ENCODE measurements at regions not wholly inside any gene's neighbourhood (a gene's known extent, or its start where the extent isn't known, plus 50 kb on each side); places are given as distances from the start of the nearest gene placed in this dataset.

GRCh38 chr16:80489173-80489572, 51.6 kb upstream of the DYNLRB2 start:
- H3K9ac ChIP-seq (ENCODE audit: low read length): no peak overlapping the region
- no peaks in the 10 kb centered on the region for H3K4me1 ChIP-seq (ENCODE audit: control insufficient read depth in 2 of 2, insufficient read depth in 2 of 2, low read length in 2 of 2)
- peaks cover 0 to 1% (median 0%) of the 10 kb centered on the region in 3 donors for H3K9me3 ChIP-seq (ENCODE audit: control extremely low read depth in 1 of 3, control insufficient read depth in 2 of 3, insufficient read depth in 1 of 3, low read length in 2 of 3)
- ATAC-seq (ENCODE audit: low read depth) (no peak), DNase-seq (no peak)
- WGBS (ENCODE audit: insufficient coverage): no CpG with 5 or more reads among the region's 1 CpG
- H3K79me2 ChIP-seq (ENCODE audit: control insufficient read depth, insufficient read depth, low read length): no peaks in the 10 kb centered on the region
- no peak overlapping the region for H3K27ac ChIP-seq (ENCODE audit: low read length in 2 of 2)
- H3K36me3 ChIP-seq (replicated peaks in 1 of 2; ENCODE audit: control extremely low read depth in 1 of 2, control insufficient read depth in 1 of 2, extremely low read depth in 1 of 2, insufficient read depth in 2 of 2, low read length in 1 of 2): no peaks in the 10 kb centered on the region
- no peak overlapping the region for H3K4me3 ChIP-seq (ENCODE audit: control extremely low read depth in 1 of 5, extremely low read depth in 1 of 5, insufficient read depth in 1 of 5, low read depth in 2 of 5, low read length in 4 of 5)
- Mint-ChIP-seq H3K4me1 (no peaks in the 10 kb centered on the region), H3K27me3 (peaks cover 45% of the 10 kb centered on the region), H3K9me3 (ENCODE audit: insufficient read depth) (peaks cover 4% of the 10 kb centered on the region), H3K27ac (no peak overlapping the region), H3K4me3 (no peak overlapping the region)
- no peaks in the 10 kb centered on the region for H4K20me1 ChIP-seq (ENCODE audit: control insufficient read depth, insufficient read depth, low read length, poor library complexity, severe bottlenecking)
- peaks cover 0 to 5% (median 0%) of the 10 kb centered on the region in 4 experiments for H3K27me3 ChIP-seq (replicated peaks in 1 of 4; ENCODE audit: control extremely low read depth in 1 of 4, control insufficient read depth in 3 of 4, insufficient read depth in 4 of 4, low read length in 3 of 4)
- no peak overlapping the region for H2AFZ ChIP-seq (ENCODE audit: insufficient read depth, low read depth, low read length, poor library complexity, severe bottlenecking)
- no peak overlapping the region for H3K4me2 ChIP-seq (replicated peaks; ENCODE audit: low read depth, low read length, poor library complexity, severe bottlenecking)
- CTCF ChIA-PET: no interaction called here
- POLR2A ChIA-PET: no interaction called here
- TF ChIP-seq EZH2 (IDR thresholded peaks at IDR 0.05; ENCODE audit: borderline replicate concordance, insufficient read depth, low read depth, low read length, poor library complexity, severe bottlenecking): no peak
- TF ChIP-seq CTCF (IDR thresholded peaks at IDR 0.05): no peak
- intact Hi-C loops (cut with micrococcal nuclease): no loop called here

- intact Hi-C loops (cut with micrococcal nuclease): no loop called here
- H3K9ac ChIP-seq (ENCODE audit: low read length): no peak overlapping the region
- peaks cover 0 to 5% (median 0%) of the 10 kb centered on the region in 4 experiments for H3K27me3 ChIP-seq (replicated peaks in 1 of 4; ENCODE audit: control extremely low read depth in 1 of 4, control insufficient read depth in 3 of 4, insufficient read depth in 4 of 4, low read length in 3 of 4)
- no peaks in the 10 kb centered on the region for H3K4me1 Mint-ChIP-seq
- H3K27me3 Mint-ChIP-seq: peaks cover 42% of the 10 kb centered on the region
- ChIA-PET CTCF (no interaction called here), POLR2A (no interaction called here)
- H3K27ac ChIP-seq (ENCODE audit: low read length in 2 of 2): no peak overlapping the region
- TF ChIP-seq EZH2 (IDR thresholded peaks at IDR 0.05; ENCODE audit: borderline replicate concordance, insufficient read depth, low read depth, low read length, poor library complexity, severe bottlenecking): no peak
- H3K4me3 ChIP-seq (ENCODE audit: control extremely low read depth in 1 of 5, extremely low read depth in 1 of 5, insufficient read depth in 1 of 5, low read depth in 2 of 5, low read length in 4 of 5): no peak overlapping the region
- H3K9me3 Mint-ChIP-seq (ENCODE audit: insufficient read depth): peaks cover 4% of the 10 kb centered on the region
- WGBS (ENCODE audit: insufficient coverage): 80% methylated on average over 1 of the region's 2 CpGs
- no peak overlapping the region for H3K4me3 Mint-ChIP-seq
- ATAC-seq (ENCODE audit: low read depth) (no peak), DNase-seq (no peak)
- H3K36me3 ChIP-seq (replicated peaks in 1 of 2; ENCODE audit: control extremely low read depth in 1 of 2, control insufficient read depth in 1 of 2, extremely low read depth in 1 of 2, insufficient read depth in 2 of 2, low read length in 1 of 2): no peaks in the 10 kb centered on the region
- H3K79me2 ChIP-seq (ENCODE audit: control insufficient read depth, insufficient read depth, low read length): no peaks in the 10 kb centered on the region
- H3K9me3 ChIP-seq (ENCODE audit: control extremely low read depth in 1 of 3, control insufficient read depth in 2 of 3, insufficient read depth in 1 of 3, low read length in 2 of 3): peaks cover 0 to 1% (median 0%) of the 10 kb centered on the region in 3 donors
- H3K4me2 ChIP-seq (replicated peaks; ENCODE audit: low read depth, low read length, poor library complexity, severe bottlenecking): no peak overlapping the region
- H3K27ac Mint-ChIP-seq: no peak overlapping the region
- H4K20me1 ChIP-seq (ENCODE audit: control insufficient read depth, insufficient read depth, low read length, poor library complexity, severe bottlenecking): no peaks in the 10 kb centered on the region
- H2AFZ ChIP-seq (ENCODE audit: insufficient read depth, low read depth, low read length, poor library complexity, severe bottlenecking): no peak overlapping the region
- H3K4me1 ChIP-seq (ENCODE audit: control insufficient read depth in 2 of 2, insufficient read depth in 2 of 2, low read length in 2 of 2): no peaks in the 10 kb centered on the region
These were observed 52.6 kb upstream of the DYNLRB2 start for GRCh38 chr16:80488167-80488566.
